ENCODE measurements at regions not wholly inside any gene's neighbourhood (a gene's known extent, or its start where the extent isn't known, plus 50 kb on each side); places are given as distances from the start of the nearest gene placed in this dataset.
"Not testable (repeated sequence)": the region's sequence is repeated elsewhere in the genome, so short reads cannot be mapped to it uniquely, and the experiment has no call there.

DNA sequence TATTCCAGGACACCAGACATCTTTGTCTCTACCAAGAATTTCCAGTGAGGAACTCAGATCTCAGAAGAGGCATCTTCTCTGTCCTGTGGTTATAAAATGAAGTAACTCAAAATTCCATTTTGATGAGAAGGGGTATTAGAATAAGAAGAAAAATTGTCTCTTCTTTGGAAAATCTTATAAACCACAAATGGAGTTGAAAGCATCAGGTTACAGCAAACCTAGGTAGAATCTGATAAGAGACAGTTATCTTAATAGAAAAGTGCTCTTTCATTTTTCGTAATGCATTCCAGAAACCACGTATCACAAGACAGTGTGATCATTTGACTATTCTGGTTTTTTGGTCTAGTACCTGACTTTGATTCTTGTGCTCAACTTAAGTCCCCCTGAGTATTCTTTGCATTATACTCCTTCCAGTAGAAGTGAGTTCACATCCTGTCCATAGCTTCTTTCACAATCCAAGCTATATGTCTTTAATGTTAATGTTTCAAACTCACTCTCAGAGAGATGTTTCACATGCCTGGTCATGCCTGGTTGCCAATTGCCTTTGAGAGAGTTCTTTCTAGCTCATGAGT, 120.9 kb upstream of the PRDX6 start:
- FAIRE-seq: no peak
- TF ChIP-seq, protein P1, sequence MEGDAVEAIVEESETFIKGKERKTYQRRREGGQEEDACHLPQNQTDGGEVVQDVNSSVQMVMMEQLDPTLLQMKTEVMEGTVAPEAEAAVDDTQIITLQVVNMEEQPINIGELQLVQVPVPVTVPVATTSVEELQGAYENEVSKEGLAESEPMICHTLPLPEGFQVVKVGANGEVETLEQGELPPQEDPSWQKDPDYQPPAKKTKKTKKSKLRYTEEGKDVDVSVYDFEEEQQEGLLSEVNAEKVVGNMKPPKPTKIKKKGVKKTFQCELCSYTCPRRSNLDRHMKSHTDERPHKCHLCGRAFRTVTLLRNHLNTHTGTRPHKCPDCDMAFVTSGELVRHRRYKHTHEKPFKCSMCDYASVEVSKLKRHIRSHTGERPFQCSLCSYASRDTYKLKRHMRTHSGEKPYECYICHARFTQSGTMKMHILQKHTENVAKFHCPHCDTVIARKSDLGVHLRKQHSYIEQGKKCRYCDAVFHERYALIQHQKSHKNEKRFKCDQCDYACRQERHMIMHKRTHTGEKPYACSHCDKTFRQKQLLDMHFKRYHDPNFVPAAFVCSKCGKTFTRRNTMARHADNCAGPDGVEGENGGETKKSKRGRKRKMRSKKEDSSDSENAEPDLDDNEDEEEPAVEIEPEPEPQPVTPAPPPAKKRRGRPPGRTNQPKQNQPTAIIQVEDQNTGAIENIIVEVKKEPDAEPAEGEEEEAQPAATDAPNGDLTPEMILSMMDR (IDR thresholded peaks at IDR 0.05; ENCODE audit: insufficient read depth, low read length, severe bottlenecking): no peak
- no peaks in the 10 kb centered on the region for H3K36me3 ChIP-seq (ENCODE audit: control insufficient read depth, insufficient read depth, low read length)
- DNase-seq (ENCODE audit: low read depth): peak; percentile 52
- H3K4me3 ChIP-seq (ENCODE audit: low read depth, low read length): no peak overlapping the region
- H3K27me3 ChIP-seq (ENCODE audit: control insufficient read depth, insufficient read depth, low read length): peaks cover 3% of the 10 kb centered on the region

DNA sequence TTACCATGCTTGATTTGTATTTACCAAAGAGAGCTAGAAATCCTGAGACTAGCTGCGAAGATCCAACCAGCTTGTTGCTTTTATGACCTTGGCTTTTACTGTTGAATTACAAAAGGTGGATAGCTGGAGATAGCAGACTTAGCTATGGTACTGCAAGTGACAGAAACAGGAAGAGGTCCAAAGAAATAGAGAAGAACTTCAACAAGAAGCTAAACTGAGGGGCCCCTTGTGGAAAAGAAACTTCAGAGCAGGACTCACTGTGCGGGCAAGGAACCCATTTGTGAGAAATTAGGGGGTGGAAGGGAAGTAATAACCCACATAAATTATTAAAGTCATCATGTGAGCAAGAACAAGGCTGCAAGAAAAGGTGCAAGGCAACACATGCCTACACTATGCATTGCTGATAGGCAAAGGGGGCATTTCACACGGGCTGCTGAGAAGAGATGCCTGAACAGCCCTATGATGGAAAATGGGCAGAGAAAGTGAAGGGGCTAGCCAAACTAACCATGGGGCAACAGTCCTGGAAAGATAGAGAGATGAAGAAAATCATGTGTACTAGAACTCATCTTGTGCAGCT, 116.6 kb upstream of the PRDX6 start:
- TF ChIP-seq, protein P1 (IDR thresholded peaks at IDR 0.05; ENCODE audit: insufficient read depth, low read length, severe bottlenecking): no peak

DNA sequence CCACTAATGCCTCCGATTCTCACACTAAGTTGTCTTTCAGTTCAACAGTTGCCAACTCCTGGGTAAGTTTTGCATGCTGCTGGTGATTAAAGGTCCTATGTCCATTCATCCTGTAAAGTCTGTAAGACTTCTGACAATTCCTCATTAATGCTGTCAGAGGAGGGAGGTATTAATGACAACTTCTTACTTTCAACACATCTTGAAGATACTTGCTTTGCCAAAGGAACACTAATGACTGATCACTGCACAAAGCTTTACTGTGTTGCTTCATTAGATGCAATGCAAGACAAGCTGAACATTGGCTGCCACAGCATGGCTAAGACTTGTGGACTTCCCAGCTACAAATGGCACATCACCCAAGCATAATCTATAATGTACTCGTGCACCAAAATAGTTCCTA, 114.6 kb upstream of the PRDX6 start:
- Histone ChIP-seq H3K27me3 (ENCODE audit: control insufficient read depth, insufficient read depth, low read length) (peaks cover 3% of the 10 kb centered on the region), H3K36me3 (ENCODE audit: control insufficient read depth, insufficient read depth, low read length) (no peaks in the 10 kb centered on the region), H3K4me3 (ENCODE audit: low read depth, low read length) (no peak overlapping the region)
- TF ChIP-seq, protein P1 (IDR thresholded peaks at IDR 0.05; ENCODE audit: insufficient read depth, low read length, severe bottlenecking): no peak
- FAIRE-seq: peak; percentile 83
- no peak for DNase-seq (ENCODE audit: low read depth)

More for the DNA sequence above, 116.6 kb upstream of the PRDX6 start:
- Histone ChIP-seq H3K36me3 (ENCODE audit: control insufficient read depth, insufficient read depth, low read length) (no peaks in the 10 kb centered on the region), H3K4me3 (ENCODE audit: low read depth, low read length) (no peak overlapping the region), H3K27me3 (ENCODE audit: control insufficient read depth, insufficient read depth, low read length) (peaks cover 3% of the 10 kb centered on the region)
- DNase-seq (ENCODE audit: low read depth) (no peak), FAIRE-seq (no peak)

DNA sequence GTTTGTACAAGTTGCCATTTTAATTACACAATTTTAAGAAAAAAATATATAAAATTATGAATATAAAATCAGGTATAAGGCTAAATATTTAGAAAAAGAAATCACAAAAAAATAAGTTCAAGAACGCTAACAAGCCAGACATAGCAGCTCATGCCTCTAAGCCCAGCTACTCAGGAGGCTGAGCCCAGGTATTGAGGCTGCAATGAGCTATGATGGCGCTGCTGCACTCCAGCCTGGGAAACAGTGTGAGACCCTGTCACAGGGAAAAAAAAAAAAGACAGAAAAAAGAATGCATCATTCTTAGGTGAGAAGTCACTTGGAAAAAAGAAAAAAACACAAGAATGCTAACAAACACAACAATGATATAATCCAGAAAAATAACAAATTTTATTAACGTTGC, 112.3 kb upstream of the PRDX6 start:
- DNase-seq (ENCODE audit: low read depth): no peak
- peaks cover 3% of the 10 kb centered on the region for H3K27me3 ChIP-seq (ENCODE audit: control insufficient read depth, insufficient read depth, low read length)
- FAIRE-seq: no peak
- no peak overlapping the region for H3K4me3 ChIP-seq (ENCODE audit: low read depth, low read length)
- no peaks in the 10 kb centered on the region for H3K36me3 ChIP-seq (ENCODE audit: control insufficient read depth, insufficient read depth, low read length)
- TF ChIP-seq, protein P1 (IDR thresholded peaks at IDR 0.05; ENCODE audit: insufficient read depth, low read length, severe bottlenecking): no peak

DNA sequence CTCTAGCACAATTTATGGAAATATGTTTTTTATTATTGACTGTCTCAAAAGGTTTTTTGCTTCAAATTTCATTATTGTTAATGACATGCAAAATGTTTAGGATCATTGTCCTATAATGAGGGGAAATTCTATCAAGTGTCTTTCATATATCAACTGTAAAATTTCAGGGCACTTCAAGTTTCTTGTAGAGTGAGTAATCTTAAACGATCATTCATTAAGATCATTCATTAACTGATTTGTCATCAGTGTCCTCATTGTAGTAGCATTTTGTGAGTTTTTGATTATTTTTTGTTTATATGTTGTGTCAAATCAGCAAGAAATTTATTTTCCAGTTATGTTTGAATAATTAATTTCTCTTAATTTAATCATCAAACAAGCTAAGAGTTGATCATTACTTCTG, 111.8 kb upstream of the PRDX6 start:
- no peak for FAIRE-seq
- Histone ChIP-seq H3K4me3 (ENCODE audit: low read depth, low read length) (no peak overlapping the region), H3K27me3 (ENCODE audit: control insufficient read depth, insufficient read depth, low read length) (peaks cover 3% of the 10 kb centered on the region), H3K36me3 (ENCODE audit: control insufficient read depth, insufficient read depth, low read length) (no peaks in the 10 kb centered on the region)
- TF ChIP-seq, protein P1 (IDR thresholded peaks at IDR 0.05; ENCODE audit: insufficient read depth, low read length, severe bottlenecking): no peak
- no peak for DNase-seq (ENCODE audit: low read depth)

DNA sequence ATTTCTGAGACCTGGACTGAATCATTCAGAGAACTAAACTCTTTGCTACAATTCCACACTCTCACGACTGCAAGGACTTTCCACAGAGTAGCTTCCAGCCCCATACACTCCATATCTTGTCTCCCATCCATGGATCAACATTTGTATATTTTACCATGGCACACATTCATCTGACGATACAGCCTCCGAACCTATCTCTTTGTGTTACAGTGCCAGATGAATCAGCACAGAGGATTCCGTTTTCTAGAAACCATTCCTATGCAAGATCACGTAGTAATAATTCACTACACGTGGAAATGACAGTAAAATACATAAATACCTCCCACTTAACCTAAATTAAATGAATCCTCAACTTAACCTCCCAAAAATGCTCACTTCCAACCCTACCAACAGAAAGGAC, 110.0 kb upstream of the PRDX6 start:
- DNase-seq (ENCODE audit: low read depth) (no peak), FAIRE-seq (no peak)
- H3K36me3 ChIP-seq (ENCODE audit: control insufficient read depth, insufficient read depth, low read length): no peaks in the 10 kb centered on the region
- H3K27me3 ChIP-seq (ENCODE audit: control insufficient read depth, insufficient read depth, low read length): no peaks in the 10 kb centered on the region
- H3K4me3 ChIP-seq (ENCODE audit: low read depth, low read length): no peak overlapping the region
- TF ChIP-seq, protein P1 (IDR thresholded peaks at IDR 0.05; ENCODE audit: insufficient read depth, low read length, severe bottlenecking): no peak

DNA sequence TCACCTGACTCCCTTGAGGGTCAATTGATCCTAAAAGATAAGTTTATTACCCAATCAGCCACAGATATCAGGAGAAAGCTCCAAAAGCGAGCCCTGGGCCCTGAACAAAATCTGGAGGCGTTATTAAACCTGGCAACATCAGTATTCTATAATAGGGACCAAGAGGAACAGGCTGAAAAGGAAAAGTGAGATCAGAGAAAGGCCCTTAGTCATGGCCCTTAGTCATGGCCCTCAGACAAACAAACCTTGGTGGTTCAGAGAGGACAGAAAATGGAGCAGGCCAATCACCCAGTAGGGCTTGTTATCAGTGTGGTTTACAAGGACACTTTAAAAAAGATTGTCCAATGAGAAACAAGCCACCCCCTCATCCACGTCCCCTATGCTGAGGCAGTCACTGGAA, 106.5 kb upstream of the PRDX6 start:
- FAIRE-seq; H3K4me3 ChIP-seq (ENCODE audit: low read depth, low read length); H3K27me3 ChIP-seq (ENCODE audit: control insufficient read depth, insufficient read depth, low read length); H3K36me3 ChIP-seq (ENCODE audit: control insufficient read depth, insufficient read depth, low read length): not testable (repeated sequence)
- DNase-seq (ENCODE audit: low read depth): peak; percentile 54

DNA sequence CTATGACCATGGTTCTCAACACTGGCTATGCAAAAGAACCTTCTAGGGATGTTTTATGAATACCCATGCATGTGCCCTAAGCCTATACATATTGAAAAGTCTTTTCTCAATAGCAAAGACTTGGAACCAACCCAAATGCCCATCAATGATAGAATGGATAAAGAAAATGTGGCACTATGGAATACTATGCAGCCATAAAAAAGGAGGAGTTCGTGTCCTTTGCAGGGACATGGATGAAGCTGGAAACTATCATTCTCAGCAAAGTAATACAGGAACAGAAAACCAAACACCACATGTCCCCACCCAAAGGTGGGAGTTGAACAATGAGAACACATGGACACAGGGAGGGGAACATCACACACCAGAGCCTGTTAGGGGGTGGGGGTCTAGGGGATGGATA, 101.1 kb upstream of the PRDX6 start:
- H3K36me3 ChIP-seq (ENCODE audit: control insufficient read depth, insufficient read depth, low read length); FAIRE-seq; DNase-seq (ENCODE audit: low read depth); H3K27me3 ChIP-seq (ENCODE audit: control insufficient read depth, insufficient read depth, low read length); H3K4me3 ChIP-seq (ENCODE audit: low read depth, low read length): not testable (repeated sequence)

All from bronchial epithelial cell (primary cell).